Gastroesophageal sphincter (tissue), 4 donors: ENCODE measurements at regions not wholly inside any gene's neighbourhood (a gene's known extent, or its start where the extent isn't known, plus 50 kb on each side); places are given as distances from the start of the nearest gene placed in this dataset.

Experiments
- ATAC-seq: fragments of 150-250 bp; one replicate; pipeline ENCODE4 v1.9.1; 2016; ENCODE audit warnings: mild to moderate bottlenecking, moderate library complexity
- H3K27ac ChIP-seq, 4 donors: fragments of 200-600 bp; sonication (generic) in 3 of 4; 1 replicate in 3 of 4; 2 replicates in 1 of 4; pipeline ENCODE4 v1.5.1; 2016 to 2019
- H3K27me3 ChIP-seq: fragments of 200-600 bp; sonication (generic); one replicate; pipeline ENCODE4 v1.5.1; 2019
- H3K36me3 ChIP-seq, 2 donors: fragments of 200-600 bp; sonication (generic); one replicate each; pipeline ENCODE4 v1.5.1; 2019; ENCODE audit warnings: control low read depth in 1 of 2
- H3K4me1 ChIP-seq, 3 donors: fragments of 200-600 bp; sonication (generic); 1 replicate in 2 of 3; 2 replicates in 1 of 3; pipeline ENCODE4 v1.5.1; 2016 to 2019; ENCODE audit warnings: control low read depth in 2 of 3
- H3K4me3 ChIP-seq, 2 donors: fragments of 200-600 bp; sonication (generic); one replicate each; pipeline ENCODE4 v1.5.1; 2019; ENCODE audit warnings: mild to moderate bottlenecking in 1 of 2, moderate library complexity in 1 of 2
- H3K9me3 ChIP-seq, 3 donors: fragments of 200-600 bp; sonication (generic); one replicate each; pipeline ENCODE4 v1.5.1; 2017 to 2019; ENCODE audit warnings: control low read depth in 2 of 3
- CTCF ChIP-seq, 4 experiments: fragments of 200-600 bp in 2 of 4; fragments of 450-650 bp in 2 of 4; sonication (generic) in 1 of 4; IDR thresholded peaks; one replicate each; pipeline ENCODE4 v1.5.1; 2017 to 2019; ENCODE audit warnings: antibody characterized with exemption in 4 of 4, mild to moderate bottlenecking in 2 of 4, moderate library complexity in 2 of 4
- EP300 ChIP-seq: sonication (generic); formaldehyde crosslinking; IDR thresholded peaks from one replicate; pipeline ENCODE4 v1.6.1; 2017; ENCODE audit warnings: antibody characterized with exemption, mild to moderate bottlenecking
- POLR2A ChIP-seq, 2 donors: fragments of 450-650 bp; IDR thresholded peaks; one replicate each; pipeline ENCODE4 v1.6.1; 2017; ENCODE audit warnings: antibody characterized with exemption in 2 of 2, mild to moderate bottlenecking in 2 of 2, moderate library complexity in 1 of 2
- POLR2AphosphoS5 ChIP-seq: sonication (generic); formaldehyde crosslinking; IDR thresholded peaks from one replicate; pipeline ENCODE4 v1.6.1; 2017; ENCODE audit warnings: antibody characterized with exemption
- whole genome bisulfite sequencing, 2 donors: methylation state at CpG; one replicate each; pipeline ENCODE4 v1.1.5; 2018; ENCODE audit warnings: low coverage in 1 of 2; 5-methylcytosine and 5-hydroxymethylcytosine counted together
- small RNA-seq, 4 donors: library from RNA; depleted of rRNA; stranded (forward); fragments of <200 nt; gene quantifications; one replicate each; pipeline ENCODE3, GENCODE V24; 2016

- Histone ChIP-seq H3K27ac (no peak overlapping the region), H3K4me3 (no peak overlapping the region), H3K27me3 (no peaks in the 10 kb centered on the region), H3K4me1 (no peaks in the 10 kb centered on the region), H3K9me3 (no peaks in the 10 kb centered on the region), H3K36me3 (no peaks in the 10 kb centered on the region)
- TF ChIP-seq EP300, result no peak
- no peak for TF ChIP-seq CTCF (IDR thresholded peaks at IDR 0.05)
- TF ChIP-seq POLR2AphosphoS5, result no peak
- no peak for TF ChIP-seq POLR2A (IDR thresholded peaks at IDR 0.05)
- WGBS, 2 donors, result 46 to 64% methylated on average over 3 to 4 of the region's 4 CpGs
- no peak for ATAC-seq
Measured at GRCh38 chr21:23162198-23162946, 2164.2 kb downstream of the NCAM2 start.

Small RNA genes in the stretch of these regions (small RNA-seq; reads per million reads assigned to genes)
- 0 reads per million in 4 donors for gene MIR6130
- 0 reads per million in 4 donors for gene RNU4-45P
